Ureter (tissue), 1 donor: ENCODE measurements at regions not wholly inside any gene's neighbourhood (a gene's known extent, or its start where the extent isn't known, plus 50 kb on each side); places are given as distances from the start of the nearest gene placed in this dataset.
"Not testable (repeated sequence)": the region's sequence is repeated elsewhere in the genome, so short reads cannot be mapped to it uniquely, and the experiment has no call there.

Experiments
- DNase-seq: peaks from one replicate; pipeline ENCODE4 v3.0.0-alpha.2; 2020; ENCODE audit warnings: low spot score
- donor health status: DM: yes; HTN: yes; CAD: no.

DNA sequence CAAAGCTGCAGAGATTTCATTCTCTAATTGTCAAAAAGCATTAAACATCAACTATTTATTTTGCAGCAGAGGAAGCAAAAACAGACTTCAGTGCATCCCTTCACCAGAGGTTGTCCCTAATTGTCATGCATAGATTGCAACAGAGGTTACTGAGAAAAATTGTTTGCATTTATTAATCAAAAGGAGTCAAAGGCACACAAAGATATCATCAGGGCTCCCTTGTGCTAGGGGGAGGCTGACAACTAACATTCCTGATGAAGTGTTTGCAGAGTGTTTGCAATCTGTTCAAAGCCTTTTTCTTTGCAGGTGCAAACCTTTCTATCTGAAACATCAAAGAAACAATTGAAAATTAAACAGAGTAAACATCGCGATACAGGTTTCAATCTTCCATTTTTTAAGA is 227.5 kb downstream of the TEX36 start:
- no peak for DNase-seq

DNA sequence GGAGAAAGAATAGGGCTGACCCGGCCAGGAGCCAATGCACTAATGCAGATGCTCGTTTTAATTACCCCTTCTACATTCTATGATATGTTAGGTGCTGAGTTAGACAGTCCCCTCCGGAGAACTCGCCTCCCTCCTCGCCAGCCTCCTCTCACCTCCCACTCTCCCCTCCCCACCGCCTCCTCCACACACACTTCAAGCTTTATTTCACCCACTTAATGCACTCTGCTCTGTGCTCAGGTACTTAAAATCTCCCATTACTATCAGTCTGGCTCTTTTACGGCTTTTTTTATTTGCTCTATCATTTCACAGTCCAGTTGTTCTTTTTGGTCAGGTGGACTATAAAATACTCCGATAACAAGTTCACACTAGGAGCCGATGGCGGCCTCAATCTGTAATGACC is 231.6 kb downstream of the TEX36 start:
- DNase-seq: no peak

DNA sequence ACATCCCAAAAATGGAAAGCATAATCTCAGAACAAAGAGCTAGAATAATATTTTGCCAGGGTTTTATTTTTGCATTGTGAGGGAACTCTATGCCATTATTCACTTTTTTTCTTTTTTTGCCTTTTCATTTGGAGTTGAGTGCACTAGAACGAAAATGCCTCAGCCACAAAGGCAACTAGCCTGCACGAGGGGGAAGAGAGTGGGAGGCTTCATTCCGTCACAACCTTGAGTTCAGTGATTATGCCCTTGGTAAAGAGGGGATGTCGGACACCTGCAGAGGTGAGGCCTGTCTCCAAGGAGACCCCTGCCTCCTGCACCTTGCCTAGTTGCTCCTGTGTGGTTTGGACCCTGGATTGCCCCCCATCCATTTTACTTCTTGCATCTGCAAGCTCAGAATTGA is 232.7 kb downstream of the TEX36 start:
- DNase-seq: no peak

DNA sequence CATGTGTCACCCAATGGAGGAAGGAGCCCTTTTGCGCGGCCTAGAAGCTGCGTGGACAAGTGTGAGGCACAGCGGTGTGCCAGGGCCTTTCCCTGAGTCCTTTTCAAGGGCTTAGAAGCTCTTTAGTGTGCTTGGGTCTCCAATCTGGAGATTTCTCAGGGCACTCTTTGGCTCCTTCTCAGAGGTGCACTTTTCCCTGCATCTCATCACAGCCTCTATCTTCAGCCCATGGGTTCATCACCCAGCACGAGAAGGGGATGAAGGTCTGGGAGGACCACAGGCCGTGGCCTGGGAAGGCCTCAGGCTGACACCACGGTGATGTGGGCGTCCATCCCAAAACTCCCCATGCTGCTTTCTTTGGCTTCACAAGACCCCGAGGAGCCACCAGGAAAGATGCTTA is 233.4 kb downstream of the TEX36 start:
- DNase-seq: no peak

DNA sequence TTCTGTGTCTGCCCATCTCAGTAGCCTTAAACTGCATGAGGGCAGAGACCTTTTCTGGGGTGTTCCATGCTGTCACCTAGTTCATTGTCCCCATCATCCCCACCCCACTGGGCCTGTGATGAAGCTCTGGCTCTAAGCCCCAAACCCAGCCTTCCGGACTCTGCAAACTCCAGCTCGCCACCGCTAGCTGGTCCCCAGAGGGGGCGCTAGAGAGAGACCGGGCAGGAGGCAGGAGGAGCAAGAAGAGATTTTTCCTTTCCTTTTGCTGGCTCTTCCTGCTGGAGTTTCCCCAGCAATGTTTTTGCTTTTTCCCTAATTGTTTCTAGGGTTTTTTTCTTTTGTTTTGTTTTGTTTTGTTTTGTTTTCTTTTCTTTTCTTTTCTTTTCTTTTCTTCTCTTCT is 234.4 kb downstream of the TEX36 start:
- no peak for DNase-seq

DNA sequence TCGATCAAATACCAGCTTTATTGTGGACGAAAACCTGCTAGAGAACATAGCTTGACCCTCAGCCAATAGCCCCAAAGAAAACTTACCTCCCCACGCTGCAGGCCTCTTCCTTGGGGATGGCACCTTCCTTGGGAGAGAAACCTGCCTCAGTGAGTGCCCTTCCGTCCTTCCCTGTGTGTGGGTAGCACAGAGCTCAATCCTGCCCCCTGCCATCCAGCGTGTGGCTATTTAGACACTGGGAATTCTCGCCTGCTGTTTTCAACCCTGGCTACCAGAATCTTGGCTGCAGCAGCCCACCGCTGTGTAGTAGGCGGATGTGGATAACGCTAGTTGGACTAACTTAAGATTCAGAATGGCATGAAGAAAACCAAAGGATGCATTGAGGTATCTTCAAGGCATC is 238.2 kb downstream of the TEX36 start:
- no peak for DNase-seq

DNA sequence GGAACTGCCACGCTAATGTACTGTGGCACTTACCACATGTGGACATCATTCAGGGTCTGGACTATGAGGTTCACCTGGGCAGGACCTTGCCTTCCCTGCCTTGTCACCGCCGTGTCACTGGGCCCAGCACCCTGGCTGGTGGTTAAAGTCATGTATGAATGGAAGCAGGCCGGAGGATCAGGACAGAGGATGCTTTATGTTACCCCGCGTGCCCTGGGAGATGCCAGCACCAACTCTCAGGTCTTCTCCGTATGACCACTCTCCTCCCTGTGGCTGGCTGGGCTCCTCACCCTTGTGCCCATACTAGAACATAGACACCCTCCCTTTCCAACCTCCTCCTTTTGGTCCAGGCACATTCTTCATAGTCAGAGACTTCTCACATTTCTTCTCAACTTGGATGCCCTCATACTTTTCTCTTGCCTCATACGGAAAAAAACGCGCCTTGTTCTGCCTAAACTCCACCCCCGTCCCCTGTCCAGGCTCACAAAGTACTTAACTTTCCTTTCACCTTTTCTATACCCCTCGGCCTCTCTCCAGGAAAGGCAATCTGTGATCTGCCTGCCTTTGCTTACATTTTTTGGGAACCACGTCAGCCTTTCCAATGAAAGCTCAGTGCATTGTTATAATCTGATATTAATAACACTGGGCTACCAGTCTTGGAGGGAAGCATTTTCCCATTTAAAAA is 240.0 kb downstream of the TEX36 start:
- no peak for DNase-seq

DNA sequence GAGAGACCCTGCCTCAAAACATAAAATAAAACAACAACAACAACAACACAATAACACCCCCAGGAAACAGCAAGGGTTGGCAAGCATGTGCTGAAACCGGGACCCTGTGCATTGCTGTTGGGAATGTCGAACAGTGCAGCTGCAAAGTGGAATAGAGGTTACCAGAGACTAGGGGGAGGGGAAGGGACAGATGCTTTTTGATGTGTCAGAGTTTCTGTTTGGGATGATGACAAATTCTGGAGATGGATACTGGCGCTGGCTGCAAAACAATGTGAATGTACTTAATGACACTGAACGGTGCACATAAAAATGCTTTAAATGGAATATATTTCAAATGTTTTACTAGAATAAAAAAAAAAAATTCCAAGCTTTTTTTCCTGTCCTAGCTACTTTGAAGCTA is 241.8 kb downstream of the TEX36 start:
- no peak for DNase-seq

DNA sequence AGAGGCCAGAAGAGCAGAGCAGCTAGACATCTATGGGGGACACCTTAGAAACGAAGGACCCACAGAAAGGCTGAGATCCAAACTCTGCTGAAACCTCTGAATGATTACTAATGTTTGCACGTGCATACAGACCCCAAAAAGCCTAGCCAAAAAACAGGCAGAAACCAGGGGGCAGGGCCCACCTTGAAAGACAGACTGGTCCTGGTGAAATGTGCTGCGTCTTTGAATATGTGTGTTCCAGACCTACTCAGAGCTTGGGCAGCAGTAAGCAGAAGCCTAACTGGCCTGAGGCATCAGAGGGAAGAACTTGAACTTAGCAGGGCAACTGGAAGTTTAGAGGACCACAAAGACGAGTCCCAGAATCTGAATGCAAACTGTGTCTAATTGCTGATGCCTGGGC is 251.8 kb downstream of the TEX36 start:
- no peak for DNase-seq

DNA sequence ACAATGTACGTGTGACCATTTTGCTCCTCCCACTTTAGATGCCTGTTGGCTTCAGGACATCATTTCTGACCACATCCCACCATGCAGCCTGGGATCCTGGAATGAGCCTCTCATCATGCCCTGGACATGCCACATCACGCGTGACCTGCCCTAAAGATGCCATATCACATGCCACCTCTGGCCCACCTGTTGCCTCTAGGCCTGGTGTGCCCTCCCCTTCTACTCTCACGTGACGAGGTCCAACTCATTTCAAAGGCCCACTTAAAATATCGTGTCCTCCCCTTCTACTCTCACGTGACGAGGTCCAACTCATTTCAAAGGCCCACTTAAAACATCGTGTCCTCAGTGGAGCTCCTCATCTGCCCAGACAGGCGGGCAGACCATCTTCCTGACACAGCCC is 254.9 kb downstream of the TEX36 start:
- DNase-seq: no peak

DNA sequence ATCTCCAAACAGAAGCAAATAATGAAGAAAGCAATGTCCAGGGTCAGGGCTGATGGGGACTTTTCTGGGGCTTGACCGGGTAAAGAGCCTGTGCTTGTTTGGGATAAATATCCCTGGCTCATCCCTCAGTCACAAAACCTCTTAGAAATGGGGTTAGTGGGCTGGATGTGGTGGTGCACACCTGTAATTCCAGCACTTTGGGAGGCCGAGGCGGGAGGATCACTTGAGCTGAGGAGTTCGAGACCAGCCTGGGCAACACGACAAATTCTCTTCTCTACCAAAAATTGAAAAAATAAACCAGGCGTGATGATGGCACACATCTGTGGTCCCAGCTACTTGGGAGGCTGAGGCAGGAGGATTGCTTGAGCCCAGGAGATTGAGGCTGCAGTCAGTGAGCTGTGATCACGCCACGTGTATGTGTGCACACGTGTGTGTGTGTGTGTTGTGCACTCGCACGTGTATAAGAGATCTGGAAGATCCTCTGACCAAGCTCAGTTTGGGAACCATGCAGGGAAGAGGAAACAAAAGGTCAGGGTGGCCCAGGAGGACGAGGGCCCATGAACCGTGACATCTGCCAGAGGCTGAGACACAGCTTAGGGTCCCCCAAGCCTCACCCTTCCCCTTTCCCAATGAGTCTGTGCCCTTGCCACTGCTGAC is 258.6 kb downstream of the TEX36 start:
- no peak for DNase-seq

DNA sequence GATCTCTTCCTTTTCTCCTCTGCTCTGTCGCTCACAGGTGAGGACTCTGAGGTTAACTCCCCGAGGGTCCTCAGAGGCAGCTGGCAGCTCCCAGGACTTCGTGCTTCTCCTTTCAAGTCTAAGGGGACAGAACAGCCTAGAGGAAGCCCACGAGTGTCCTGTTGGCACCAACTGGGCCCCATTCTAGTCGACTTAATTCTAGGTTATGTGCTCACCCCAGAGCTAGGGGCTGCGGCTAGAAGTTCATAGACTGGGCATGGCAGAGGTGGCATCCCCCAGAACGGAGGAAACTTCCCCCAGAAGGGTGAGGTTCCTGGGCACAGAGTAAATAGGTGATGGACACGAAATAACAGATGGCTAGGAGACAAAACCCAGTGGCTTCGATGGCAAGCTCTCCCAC is 259.4 kb downstream of the TEX36 start:
- no peak for DNase-seq

DNA sequence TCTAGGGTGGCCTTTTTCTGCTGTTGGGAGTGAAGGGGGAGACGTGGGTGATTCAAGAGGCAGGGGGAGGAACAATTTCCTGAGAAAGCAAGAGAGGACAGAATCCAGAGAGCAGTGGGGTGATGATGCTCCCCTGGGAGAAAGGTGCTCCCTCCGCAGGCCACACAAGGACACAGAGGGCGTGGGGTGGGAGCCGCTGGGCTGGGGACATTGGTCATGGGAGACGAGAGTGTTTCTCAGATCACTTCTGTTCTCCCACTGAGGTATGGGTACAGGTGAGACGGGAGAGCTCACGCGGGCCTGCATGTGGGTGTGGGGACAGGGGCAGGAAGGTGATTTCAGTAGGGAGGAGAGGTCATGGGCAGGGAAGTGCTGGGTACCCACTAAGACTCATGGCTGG is 259.5 kb upstream of the CTBP2 start:
- no peak for DNase-seq

DNA sequence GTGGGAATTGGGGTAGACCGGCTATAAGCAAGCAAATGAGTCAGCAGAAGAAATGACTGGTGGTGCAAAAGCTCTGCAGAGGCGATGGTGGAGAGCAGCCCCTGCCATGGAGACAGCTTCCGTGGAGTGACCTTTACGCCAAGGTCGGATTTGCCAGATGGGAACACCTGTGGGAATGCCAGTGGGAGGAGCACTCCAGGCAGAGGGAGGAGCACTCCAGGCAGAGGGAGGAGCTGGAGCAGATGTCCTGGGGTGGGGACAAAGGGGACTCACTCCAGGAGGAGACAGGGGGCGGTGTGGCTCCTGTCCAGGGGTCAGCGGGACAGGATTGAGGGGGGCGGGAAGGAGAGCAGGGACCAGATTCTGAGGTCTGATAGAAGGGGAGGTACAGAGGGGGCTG is 258.8 kb upstream of the CTBP2 start:
- DNase-seq: no peak

DNA sequence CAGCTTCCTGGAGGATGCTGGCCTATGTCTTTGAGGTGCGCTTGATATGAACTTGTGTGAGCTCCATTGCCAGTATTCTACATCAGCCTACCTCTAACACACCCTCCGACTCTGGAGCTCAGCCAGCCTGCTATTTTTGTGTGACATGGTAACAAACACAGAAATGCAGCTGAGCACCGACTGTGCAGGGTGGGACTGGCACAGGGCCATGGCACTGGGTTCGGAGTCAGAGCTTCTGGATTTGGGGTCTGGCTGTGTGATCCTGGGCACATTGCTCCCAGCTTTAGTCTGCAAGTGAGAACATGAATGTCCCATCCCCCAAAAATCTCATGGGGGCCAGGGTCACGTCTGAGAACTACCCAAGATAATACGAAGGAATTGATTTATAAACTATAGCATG is 257.2 kb upstream of the CTBP2 start:
- no peak for DNase-seq

DNA sequence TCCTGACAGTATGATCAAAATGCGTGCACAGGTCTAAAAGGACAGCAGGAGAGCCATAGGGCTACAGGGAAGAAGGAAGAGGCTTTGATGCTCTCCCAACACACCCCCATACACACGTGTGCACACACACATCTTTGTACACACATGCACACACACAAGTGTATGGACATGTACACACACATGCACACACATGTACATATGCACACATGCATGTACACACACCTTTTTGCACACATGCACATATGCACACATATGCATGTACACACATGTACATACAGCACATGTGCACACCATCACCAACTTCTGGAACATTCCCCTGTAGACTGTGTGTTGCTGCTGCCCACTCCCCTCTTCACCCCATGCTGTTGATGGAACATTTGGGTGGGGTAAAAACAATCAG is 255.6 kb upstream of the CTBP2 start:
- no peak for DNase-seq

DNA sequence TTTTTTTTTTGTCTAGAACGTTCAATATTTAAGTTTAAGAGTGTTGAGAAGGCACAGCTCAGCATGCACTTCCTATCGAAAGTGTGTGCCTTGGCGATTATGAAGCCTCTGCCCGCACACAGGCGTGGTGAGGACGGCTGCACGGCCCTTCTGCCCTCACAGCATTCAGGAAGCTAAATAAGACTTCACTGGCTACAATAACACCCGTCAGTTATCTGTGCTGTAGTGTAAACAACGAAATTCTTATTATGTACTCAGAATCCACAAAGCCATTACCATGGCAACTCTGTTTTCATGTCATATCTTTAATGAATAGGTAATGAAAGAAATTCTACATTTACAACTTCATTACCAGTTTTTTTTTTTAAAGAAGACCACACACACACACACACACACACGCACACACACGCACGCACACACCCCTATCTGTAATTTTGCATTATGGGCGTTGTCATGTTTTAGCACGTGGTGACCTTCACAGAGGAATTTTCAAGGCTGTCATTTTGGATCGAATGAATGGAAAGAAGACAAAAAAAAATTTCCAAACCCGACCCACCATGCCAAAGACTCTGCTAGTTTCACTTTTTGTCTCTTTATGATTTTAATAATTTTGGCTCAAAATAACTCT is 254.8 kb upstream of the CTBP2 start:
- no peak for DNase-seq

DNA sequence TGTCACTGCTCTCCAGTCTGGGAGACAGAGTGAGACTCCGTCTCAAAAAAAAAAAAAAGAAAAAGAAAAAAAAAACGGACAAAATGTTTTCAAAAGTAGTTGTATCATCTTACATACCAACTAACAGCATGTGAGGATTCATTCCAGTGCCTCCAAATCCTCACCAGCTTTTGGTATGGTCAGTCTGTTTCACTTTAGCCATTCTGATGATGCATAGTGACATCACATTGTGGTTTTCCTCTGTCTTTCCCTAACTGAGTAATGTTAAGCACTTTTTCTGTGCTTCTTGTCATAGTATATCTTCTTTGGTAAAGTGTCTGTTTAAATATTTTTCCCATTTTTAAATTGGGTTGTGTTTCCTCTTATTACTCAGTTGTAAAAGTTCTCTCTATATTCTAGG is 251.4 kb upstream of the CTBP2 start:
- no peak for DNase-seq

DNA sequence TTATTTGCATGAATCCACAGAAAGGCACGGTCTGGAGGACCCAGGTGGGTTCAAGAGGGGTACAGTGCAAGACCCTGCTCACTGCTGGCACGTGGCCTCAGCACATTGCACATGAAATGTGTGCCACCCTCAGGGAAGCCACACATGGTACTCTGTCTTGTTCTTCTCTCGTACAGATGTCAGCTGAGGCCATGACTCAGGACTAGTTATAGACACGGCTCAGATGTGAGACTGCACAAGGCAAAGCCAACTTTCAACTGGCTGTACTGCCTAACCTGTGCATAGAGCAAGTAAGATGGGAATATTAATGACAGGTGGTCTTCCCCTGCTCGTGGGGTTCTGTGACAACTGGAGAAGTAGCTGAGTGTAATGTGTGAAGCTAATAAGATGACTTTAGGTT is 249.4 kb upstream of the CTBP2 start:
- DNase-seq: no peak

DNA sequence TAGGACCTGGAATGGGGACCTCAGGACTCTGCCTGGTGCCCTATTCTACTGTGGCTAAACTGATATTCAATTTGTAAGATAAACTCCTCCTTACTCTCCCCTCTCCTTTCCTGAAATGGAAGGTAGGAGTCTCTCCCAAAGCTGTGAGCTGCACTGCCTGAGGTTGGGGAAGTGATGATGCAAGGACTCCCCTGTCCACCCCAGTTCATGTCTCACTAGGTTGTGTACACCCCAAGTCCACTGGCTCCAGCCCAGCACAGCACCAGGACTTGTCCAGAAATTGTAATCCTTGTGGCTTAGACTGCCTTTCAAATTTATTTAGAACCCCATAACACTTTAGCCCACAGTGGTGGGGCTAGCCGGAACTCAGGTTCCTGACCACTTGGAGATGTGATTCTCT is 247.2 kb upstream of the CTBP2 start:
- DNase-seq: no peak

DNA sequence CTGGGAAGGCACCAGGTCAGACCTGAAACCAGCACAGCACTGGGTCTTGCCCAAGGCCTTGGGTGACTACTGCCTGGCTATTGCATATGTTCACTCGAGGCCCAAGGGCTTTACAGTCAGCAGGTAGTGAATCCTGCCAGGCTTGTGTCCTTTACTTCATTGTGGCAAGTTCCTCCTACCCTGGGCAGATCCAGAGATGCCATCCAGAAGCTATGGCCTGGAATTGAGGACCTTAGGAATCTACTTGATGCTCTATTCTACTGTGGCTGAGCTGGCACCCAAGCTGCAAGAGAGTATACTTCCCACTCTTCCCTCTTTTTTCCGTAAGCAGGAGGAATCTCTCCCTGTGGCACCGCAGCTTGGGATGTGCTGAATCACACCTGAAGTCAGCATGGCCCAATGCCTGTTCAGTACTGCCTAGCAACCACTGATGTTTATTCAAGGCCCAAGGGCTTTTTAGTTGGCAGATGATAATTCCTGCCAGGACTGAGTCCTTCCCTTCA is 246.7 kb upstream of the CTBP2 start:
- DNase-seq: no peak

DNA sequence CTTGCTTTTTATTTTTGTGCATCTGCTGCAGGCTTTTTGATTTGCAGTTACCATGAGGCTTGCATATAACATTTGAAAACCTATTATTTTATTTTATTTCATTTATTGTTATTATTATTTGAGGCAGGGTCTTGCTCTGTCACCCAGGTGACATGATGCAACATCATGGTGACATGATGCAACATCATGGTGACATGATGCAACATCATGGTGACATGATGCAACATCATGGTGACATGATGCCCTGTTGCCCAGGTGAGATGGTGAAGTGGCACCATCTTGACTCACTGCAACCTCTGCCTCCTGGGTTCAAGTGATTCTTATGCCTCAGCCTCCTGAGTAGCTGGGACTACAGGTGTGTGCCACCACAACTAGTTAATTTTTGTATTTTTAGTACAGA is 244.5 kb upstream of the CTBP2 start:
- DNase-seq: not testable (repeated sequence)

DNA sequence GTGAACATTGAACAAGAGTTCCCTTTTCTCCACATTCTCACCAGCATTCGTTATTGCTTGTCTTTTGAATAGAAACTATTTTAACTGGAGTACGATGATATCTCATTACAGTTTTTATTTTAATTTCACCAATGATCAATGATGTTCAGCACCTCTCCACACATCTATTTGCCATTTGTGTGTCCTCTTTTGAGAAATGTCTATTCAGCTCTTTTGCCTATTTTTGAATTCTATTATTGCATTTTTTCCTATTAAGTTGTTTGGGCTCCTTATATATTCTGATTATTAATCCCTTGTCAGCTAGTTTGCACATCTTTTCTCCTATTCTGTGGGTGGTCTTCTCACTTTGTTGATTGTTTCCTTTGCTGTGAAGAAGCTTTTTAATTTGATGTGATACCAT is 241.1 kb upstream of the CTBP2 start:
- DNase-seq: no peak
